Stimulated activated CD4-positive, alpha-beta T cell treated with anti-CD3 and anti-CD28 coated beads, TNF-alpha, amount 100 ng/mL, for 4 hours (primary cell): ENCODE measurements at regions not wholly inside any gene's neighbourhood (a gene's known extent, or its start where the extent isn't known, plus 50 kb on each side); places are given as distances from the start of the nearest gene placed in this dataset.
"Not testable (repeated sequence)": the region's sequence is repeated elsewhere in the genome, so short reads cannot be mapped to it uniquely, and the experiment has no call there.

Source experiments
- DNase-seq, 3 experiments: peaks; one replicate each; pipeline ENCODE4 v3.0.0-alpha.2; 2020; ENCODE audit warnings: low read depth in 3 of 3

GRCh38 chr4:9505341-9505740 lies 61.1 kb downstream of the DEFB131A start:
- DNase-seq = not testable (repeated sequence)

- DNase-seq = not testable (repeated sequence)
These were observed 62.5 kb downstream of the DEFB131A start for GRCh38 chr4:9506672-9507071.

- not testable (repeated sequence) for DNase-seq
These were observed 68.7 kb downstream of the DEFB131A start for GRCh38 chr4:9512941-9513340.

- not testable (repeated sequence) for DNase-seq
These were observed 75.4 kb downstream of the DEFB131A start for GRCh38 chr4:9519631-9520030.

GRCh38 chr4:9522903-9523302 lies 78.7 kb downstream of the DEFB131A start:
- not testable (repeated sequence) for DNase-seq

GRCh38 chr4:9524406-9524805 lies 80.2 kb downstream of the DEFB131A start:
- not testable (repeated sequence) for DNase-seq

- DNase-seq = peak; percentile 41 to 59 (median 45)
These were observed 88.1 kb downstream of the DEFB131A start for GRCh38 chr4:9532134-9532862.

DNA sequence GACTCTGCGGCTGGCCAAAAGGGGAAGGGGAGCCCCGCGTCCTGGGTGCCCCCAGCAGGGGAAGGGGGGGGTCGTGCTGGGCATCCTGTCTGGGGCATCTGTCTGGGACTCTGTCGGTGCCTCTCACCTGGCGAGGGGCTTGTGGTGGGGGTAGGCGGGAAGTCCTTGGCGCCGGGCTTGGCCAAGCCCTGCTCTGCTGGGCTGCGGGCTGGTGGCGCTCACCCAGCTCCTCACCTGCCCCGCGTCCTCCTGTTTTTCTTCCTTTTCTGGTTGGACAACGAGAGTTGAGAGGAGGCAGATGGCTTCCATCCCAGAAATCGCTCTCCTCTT lies 88.6 kb downstream of the DEFB131A start:
- DNase-seq = not testable (repeated sequence)

GRCh38 chr4:9537101-9537500 lies 92.9 kb downstream of the DEFB131A start:
- not testable (repeated sequence) for DNase-seq

GRCh38 chr4:9539939-9540520 lies 95.8 kb downstream of the DEFB131A start:
- DNase-seq = not testable (repeated sequence)

- DNase-seq = not testable (repeated sequence)
These were observed 97.2 kb downstream of the DEFB131A start for GRCh38 chr4:9541388-9541915.

DNA sequence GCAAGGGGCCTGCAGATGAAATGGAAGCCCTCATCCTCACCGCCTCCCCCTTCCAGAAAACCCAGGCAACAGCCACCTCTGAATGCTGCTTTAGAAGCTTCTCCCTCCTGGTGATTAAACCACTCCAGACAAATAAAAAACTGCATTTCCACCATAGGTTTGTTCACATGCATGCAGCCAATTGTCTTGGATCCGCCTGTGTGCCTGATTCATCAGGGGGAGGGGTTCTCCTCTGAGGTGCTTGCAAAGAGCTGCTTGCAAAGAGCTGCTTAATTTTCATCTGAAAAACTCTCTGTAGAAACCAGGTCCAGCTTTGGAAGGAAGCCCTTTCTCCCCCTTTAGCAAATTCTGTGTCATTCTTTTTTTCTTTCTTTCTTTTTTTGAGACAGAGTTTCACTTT lies 100.6 kb downstream of the DEFB131A start:
- not testable (repeated sequence) for DNase-seq

- DNase-seq = not testable (repeated sequence)
These were observed 103.3 kb downstream of the DEFB131A start for GRCh38 chr4:9547470-9547869.

- DNase-seq = not testable (repeated sequence)
These were observed 111.9 kb downstream of the DEFB131A start for GRCh38 chr4:9556076-9556475.

DNA sequence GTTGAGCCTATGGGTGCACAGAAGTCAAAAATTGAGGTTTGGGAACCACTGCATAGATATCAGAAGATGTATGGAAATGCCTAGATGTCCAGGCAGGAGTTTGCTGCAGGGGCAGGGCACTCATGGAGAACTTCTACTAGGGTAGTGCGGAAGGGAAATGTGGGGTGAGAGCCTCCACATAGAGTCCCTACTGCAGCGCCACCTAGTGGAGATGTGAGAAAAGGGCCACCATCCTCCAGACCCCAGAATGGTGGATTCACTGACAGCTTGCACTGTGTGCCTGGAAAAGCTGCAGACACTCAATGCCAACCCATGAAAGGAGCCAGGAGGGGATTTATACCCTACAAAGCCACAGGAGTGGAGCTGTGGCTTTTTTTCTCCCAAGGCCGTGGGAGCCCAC lies 133.7 kb downstream of the DEFB131A start:
- DNase-seq = not testable (repeated sequence)

DNA sequence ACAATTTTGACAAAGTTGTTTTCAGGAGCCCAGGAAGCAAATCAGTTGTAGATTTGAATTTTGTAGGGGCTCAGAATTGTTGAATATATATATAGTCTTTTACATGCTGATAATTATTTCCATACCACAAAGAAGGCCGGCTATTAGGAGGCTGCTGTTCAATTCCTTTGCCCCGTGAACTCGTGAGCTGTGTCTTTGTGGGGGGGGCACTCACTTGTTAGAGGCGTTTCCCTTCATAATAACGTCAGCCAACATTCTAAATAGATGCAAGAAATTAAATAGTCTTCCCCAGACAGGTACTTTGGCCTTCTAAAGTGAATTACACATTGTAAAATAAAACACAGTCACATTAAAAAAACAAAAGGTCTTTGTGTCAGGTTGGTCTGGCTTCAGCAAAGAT lies 138.7 kb downstream of the DEFB131A start:
- DNase-seq = not testable (repeated sequence)

- no peak for DNase-seq
These were observed 147.8 kb downstream of the DEFB131A start for GRCh38 chr4:9592010-9592409.

DNA sequence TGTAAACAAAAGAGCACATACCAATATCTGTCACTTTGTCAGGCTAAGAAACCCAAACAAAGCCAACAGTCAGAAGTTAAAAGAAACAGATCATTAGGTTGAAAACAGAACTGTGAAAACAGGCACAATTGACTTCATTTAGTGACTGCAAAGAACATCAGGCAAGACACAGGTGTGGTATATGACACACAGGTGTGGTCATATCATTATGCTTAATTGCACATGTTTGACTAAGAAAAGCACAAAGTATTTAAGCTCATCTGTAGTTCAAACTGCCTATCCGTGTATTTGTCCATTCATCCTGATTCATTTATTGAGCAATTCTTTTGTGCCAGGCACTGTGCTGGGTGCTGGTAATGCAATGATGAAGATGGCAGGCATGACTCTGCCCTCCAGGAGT lies 150.7 kb downstream of the DEFB131A start:
- no peak for DNase-seq

DNA sequence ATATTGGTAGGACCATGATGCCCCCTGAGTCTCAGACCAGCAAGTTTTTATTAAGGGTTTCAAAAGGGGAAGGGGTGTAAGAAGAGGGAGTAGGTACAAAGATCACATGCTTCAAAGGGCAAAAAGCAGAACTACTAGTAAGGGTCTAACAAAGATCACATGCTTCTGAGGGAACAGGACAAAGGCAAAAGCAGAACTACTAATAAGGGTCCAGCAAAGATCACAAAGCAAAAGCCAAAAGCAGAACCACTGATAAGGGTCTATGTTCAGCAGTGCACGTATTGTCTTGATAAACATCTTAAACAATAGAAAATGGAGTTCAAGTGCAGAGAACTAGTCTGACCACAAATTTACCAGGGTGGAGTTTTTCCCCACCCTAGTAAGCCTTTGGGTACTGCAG lies 151.3 kb downstream of the DEFB131A start:
- not testable (repeated sequence) for DNase-seq

DNA sequence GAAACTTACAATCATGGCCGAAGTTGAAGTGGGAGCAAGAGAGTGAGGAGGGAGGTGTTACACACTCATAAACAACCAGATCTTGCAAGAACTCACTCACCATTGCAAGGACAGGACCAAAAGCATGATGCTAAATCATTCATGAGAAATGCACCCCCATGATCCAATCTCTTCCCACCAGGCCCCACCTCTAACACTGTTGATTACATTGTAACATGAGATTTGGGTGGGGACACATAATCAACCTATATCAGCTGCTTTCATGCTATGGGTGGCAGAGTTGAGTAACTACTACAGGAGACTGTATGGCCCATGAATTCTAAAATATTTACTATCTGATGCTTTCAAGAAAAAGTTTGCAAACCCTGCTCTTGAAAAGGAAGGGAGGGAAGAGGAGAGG lies 155.1 kb downstream of the DEFB131A start:
- DNase-seq = no peak

- DNase-seq = no peak
These were observed 156.0 kb downstream of the DEFB131A start for GRCh38 chr4:9600246-9600645.

- no peak for DNase-seq
These were observed 158.2 kb downstream of the DEFB131A start for GRCh38 chr4:9602389-9602914.
